Activated B cell treated with CpG ODN at 0.5 μM for 24 hours (primary cell): ENCODE measurements at regions not wholly inside any gene's neighbourhood (a gene's known extent, or its start where the extent isn't known, plus 50 kb on each side); places are given as distances from the start of the nearest gene placed in this dataset.
"Not testable (repeated sequence)": the region's sequence is repeated elsewhere in the genome, so short reads cannot be mapped to it uniquely, and the experiment has no call there.

Experiments used
- ATAC-seq: fragments of 200-7000 bp; cut with Tn5 transposase; one replicate; pipeline ENCODE4 v1.10.0; 2021; ENCODE audit warnings: low read depth, mild to moderate bottlenecking, moderate library complexity
- CTCF ChIA-PET: fragments of 350-600 bp; sonication (Branson Sonifier 250); formaldehyde crosslinking; loops from one replicate; lab custom pipeline; 2021; ENCODE audit warnings: antibody characterized with exemption; lab: Charles Lee
- POLR2A ChIA-PET: fragments of 350-600 bp; sonication (Branson Sonifier 250); formaldehyde crosslinking; loops from one replicate; lab custom pipeline; 2021; ENCODE audit warnings: antibody characterized with exemption; lab: Charles Lee
- DNase-seq: peaks from one replicate; pipeline ENCODE4 v3.0.0; 2022
- H3K27ac Mint-ChIP-seq: one replicate; pipeline ENCODE4 v1.8.0; 2020; ENCODE audit warnings: mixed read lengths
- H3K27me3 Mint-ChIP-seq: one replicate; pipeline ENCODE4 v1.8.0; 2021; ENCODE audit warnings: mixed read lengths
- H3K36me3 Mint-ChIP-seq: one replicate; pipeline ENCODE4 v1.8.0; 2021; ENCODE audit warnings: low read depth, mixed read lengths
- H3K4me1 Mint-ChIP-seq: one replicate; pipeline ENCODE4 v1.8.0; 2021; ENCODE audit warnings: mixed read lengths
- H3K4me3 Mint-ChIP-seq: one replicate; pipeline ENCODE4 v1.8.0; 2020; ENCODE audit warnings: mild to moderate bottlenecking, mixed read lengths
- H3K9me3 Mint-ChIP-seq: one replicate; pipeline ENCODE4 v1.8.0; 2020; ENCODE audit warnings: mixed read lengths
- intact Hi-C: fragments of 100-400 bp; cut with micrococcal nuclease; formaldehyde crosslinking; loops from one replicate; pipeline ENCODE4 v1.15.1; 2024

GRCh38 chr9:40768646-40769198, 359.8 kb downstream of the FOXD4L6 start:
- H3K27me3 Mint-ChIP-seq, H3K4me1 Mint-ChIP-seq, POLR2A ChIA-PET, DNase-seq, CTCF ChIA-PET, H3K36me3 Mint-ChIP-seq, H3K4me3 Mint-ChIP-seq, H3K9me3 Mint-ChIP-seq, ATAC-seq, H3K27ac Mint-ChIP-seq, intact Hi-C loops: not testable (repeated sequence)

GRCh38 chr9:40768178-40768577, 360.3 kb downstream of the FOXD4L6 start:
- ATAC-seq, H3K27ac Mint-ChIP-seq, DNase-seq, H3K27me3 Mint-ChIP-seq, POLR2A ChIA-PET, CTCF ChIA-PET, H3K9me3 Mint-ChIP-seq, intact Hi-C loops, H3K4me3 Mint-ChIP-seq, H3K4me1 Mint-ChIP-seq, H3K36me3 Mint-ChIP-seq: not testable (repeated sequence)

- POLR2A ChIA-PET, DNase-seq, H3K27me3 Mint-ChIP-seq, intact Hi-C loops, CTCF ChIA-PET, ATAC-seq, H3K9me3 Mint-ChIP-seq, H3K36me3 Mint-ChIP-seq: not testable (repeated sequence)
- Mint-ChIP-seq H3K4me1 (peaks cover 12% of the 10 kb centered on the region), H3K27ac (peak overlapping the region; percentile 50), H3K4me3 (peak overlapping the region; percentile 44)
These were observed 373.5 kb downstream of the FOXD4L6 start for GRCh38 chr9:40754957-40755356.

DNA sequence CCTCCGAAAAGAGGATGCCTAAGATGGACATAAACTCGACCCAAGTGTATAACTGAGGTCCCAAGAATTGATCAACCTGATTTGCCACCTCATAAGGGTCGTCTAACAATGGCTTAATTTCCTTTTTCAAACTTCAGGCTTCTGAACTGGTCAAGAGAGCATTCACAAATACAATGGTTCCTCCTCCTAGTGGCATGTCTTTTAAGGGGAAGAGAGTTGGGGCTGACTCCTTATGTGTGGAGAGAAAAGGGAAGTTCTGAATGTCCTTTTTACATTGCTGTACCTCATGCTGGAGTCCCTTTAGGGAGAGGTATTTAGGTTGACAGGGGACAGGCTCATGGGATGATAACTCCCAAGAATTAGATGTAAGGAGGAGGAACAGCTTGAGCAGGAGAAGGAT, 375.2 kb downstream of the FOXD4L6 start:
- peak overlapping the region; percentile 61 for H3K27ac Mint-ChIP-seq
- H3K27me3 Mint-ChIP-seq, H3K36me3 Mint-ChIP-seq, POLR2A ChIA-PET, H3K4me3 Mint-ChIP-seq, ATAC-seq, DNase-seq, CTCF ChIA-PET, H3K9me3 Mint-ChIP-seq, intact Hi-C loops: not testable (repeated sequence)
- H3K4me1 Mint-ChIP-seq: peaks cover 14% of the 10 kb centered on the region

DNA sequence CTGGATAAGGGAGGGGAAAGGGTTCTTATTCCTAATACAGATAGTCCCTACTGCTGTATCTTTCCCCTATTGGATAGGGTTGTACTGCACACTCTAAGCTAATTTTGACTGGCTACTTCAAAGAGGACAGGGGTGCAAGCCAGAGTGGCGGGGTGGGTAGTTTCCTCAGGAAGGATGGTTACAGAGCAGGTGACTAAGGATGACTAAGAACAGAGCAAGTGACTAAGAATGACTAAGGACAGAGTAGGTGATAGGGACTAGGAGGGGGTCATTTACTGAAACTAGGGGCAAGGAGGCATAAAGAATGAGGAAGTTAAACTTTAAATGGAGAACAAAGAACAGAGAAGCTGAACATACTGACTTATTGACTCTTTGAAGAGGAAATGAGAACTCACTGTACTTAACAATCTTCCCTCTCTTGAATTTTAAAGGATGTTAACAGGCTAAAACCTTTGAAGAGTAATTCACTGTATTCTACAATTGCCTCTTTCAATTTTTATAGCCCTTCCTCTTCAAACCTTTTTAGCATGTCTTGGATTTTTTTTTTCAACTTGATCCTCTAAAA, 381.5 kb downstream of the FOXD4L6 start:
- H3K27me3 Mint-ChIP-seq, H3K4me1 Mint-ChIP-seq, POLR2A ChIA-PET, intact Hi-C loops, H3K4me3 Mint-ChIP-seq, CTCF ChIA-PET, H3K9me3 Mint-ChIP-seq, H3K36me3 Mint-ChIP-seq: not testable (repeated sequence)
- peak overlapping the region; percentile 30 for H3K27ac Mint-ChIP-seq
- DNase-seq: peak; percentile 31
- ATAC-seq: peak; percentile 56
